Activated naive CD4-positive, alpha-beta T cell treated with anti-CD3 and anti-CD28 coated beads, Interleukin-2, amount 10 ng/mL, durations not matched to agents 7 days and 5 days (primary cell): ENCODE measurements at regions not wholly inside any gene's neighbourhood (a gene's known extent, or its start where the extent isn't known, plus 50 kb on each side); places are given as distances from the start of the nearest gene placed in this dataset.

Experiments
- CTCF ChIA-PET: fragments of 350-600 bp; sonication (Branson Sonifier 250); formaldehyde crosslinking; loops from one replicate; lab custom pipeline; 2021; ENCODE audit warnings: antibody characterized with exemption; lab: Charles Lee
- DNase-seq: peaks from one replicate; pipeline ENCODE4 v3.0.0-alpha.2; 2020
- H3K27ac Mint-ChIP-seq: one replicate; pipeline ENCODE4 v1.8.0; 2021; ENCODE audit warnings: mild to moderate bottlenecking, moderate library complexity, mixed read lengths
- H3K27me3 Mint-ChIP-seq: one replicate; pipeline ENCODE4 v1.8.0; 2021; ENCODE audit warnings: mild to moderate bottlenecking, mixed read lengths
- H3K36me3 Mint-ChIP-seq: one replicate; pipeline ENCODE4 v1.8.0; 2021; ENCODE audit warnings: mixed read lengths
- H3K4me1 Mint-ChIP-seq: one replicate; pipeline ENCODE4 v1.8.0; 2021; ENCODE audit warnings: mixed read lengths
- H3K4me3 Mint-ChIP-seq: one replicate; pipeline ENCODE4 v1.8.0; 2021; ENCODE audit warnings: mild to moderate bottlenecking, moderate library complexity, mixed read lengths
- H3K9me3 Mint-ChIP-seq: one replicate; pipeline ENCODE4 v1.8.0; 2021; ENCODE audit warnings: mixed read lengths

GRCh38 chr4:1459722-1460511 lies 53.7 kb upstream of the NKX1-1 start:
- no peak for DNase-seq
- Mint-ChIP-seq H3K36me3 (no peaks in the 10 kb centered on the region), H3K27ac (no peak overlapping the region), H3K4me3 (no peak overlapping the region), H3K4me1 (no peaks in the 10 kb centered on the region), H3K9me3 (peaks cover 4% of the 10 kb centered on the region), H3K27me3 (peaks cover 33% of the 10 kb centered on the region)
- CTCF ChIA-PET: no interaction called here

- peaks cover 4% of the 10 kb centered on the region for H3K9me3 Mint-ChIP-seq
- H3K36me3 Mint-ChIP-seq: no peaks in the 10 kb centered on the region
- H3K4me3 Mint-ChIP-seq: no peak overlapping the region
- no peak for DNase-seq
- no peak overlapping the region for H3K27ac Mint-ChIP-seq
- CTCF ChIA-PET: no interaction called here
- no peaks in the 10 kb centered on the region for H3K4me1 Mint-ChIP-seq
- H3K27me3 Mint-ChIP-seq: peaks cover 33% of the 10 kb centered on the region
Observed at GRCh38 chr4:1459081-1459721, 53.0 kb upstream of the NKX1-1 start.

GRCh38 chr4:1458581-1458980 lies 52.3 kb upstream of the NKX1-1 start:
- H3K4me1 Mint-ChIP-seq: no peaks in the 10 kb centered on the region
- no peaks in the 10 kb centered on the region for H3K36me3 Mint-ChIP-seq
- peaks cover 9% of the 10 kb centered on the region for H3K9me3 Mint-ChIP-seq
- H3K4me3 Mint-ChIP-seq: no peak overlapping the region
- no peak overlapping the region for H3K27ac Mint-ChIP-seq
- CTCF ChIA-PET: no interaction called here
- DNase-seq: no peak
- peaks cover 33% of the 10 kb centered on the region for H3K27me3 Mint-ChIP-seq
